HG03159 (cell line): ENCODE measurements at regions not wholly inside any gene's neighbourhood (a gene's known extent, or its start where the extent isn't known, plus 50 kb on each side); places are given as distances from the start of the nearest gene placed in this dataset.
"Not testable (repeated sequence)": the region's sequence is repeated elsewhere in the genome, so short reads cannot be mapped to it uniquely, and the experiment has no call there.

Source experiments
- ATAC-seq: cut with Tn5 transposase; IDR thresholded peaks from one replicate; pipeline ENCODE4 v1.9.1; 2021; ENCODE audit warnings: mild to moderate bottlenecking, moderate library complexity; ENCODE audit not compliant: unreplicated experiment

GRCh38 chrX:1140236-1140681 lies 72.2 kb downstream of the CRLF2 start:
- no peak for ATAC-seq

DNA sequence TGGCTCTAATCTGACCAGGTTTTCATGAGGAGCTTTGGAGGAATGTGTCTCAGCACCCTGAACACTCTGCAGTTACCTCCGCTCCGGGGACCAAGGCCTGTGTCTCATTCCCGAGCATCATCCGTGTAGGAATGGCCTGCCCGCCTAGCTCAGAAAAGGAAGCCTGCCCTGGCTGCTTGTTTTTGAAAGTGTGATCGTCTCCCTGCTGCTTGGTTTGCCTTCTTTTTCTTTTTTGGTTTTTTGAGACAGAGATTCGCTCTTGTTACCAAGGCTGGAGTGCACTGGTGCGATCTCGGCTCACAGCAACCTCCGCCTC lies 73.3 kb downstream of the CRLF2 start:
- no peak for ATAC-seq

DNA sequence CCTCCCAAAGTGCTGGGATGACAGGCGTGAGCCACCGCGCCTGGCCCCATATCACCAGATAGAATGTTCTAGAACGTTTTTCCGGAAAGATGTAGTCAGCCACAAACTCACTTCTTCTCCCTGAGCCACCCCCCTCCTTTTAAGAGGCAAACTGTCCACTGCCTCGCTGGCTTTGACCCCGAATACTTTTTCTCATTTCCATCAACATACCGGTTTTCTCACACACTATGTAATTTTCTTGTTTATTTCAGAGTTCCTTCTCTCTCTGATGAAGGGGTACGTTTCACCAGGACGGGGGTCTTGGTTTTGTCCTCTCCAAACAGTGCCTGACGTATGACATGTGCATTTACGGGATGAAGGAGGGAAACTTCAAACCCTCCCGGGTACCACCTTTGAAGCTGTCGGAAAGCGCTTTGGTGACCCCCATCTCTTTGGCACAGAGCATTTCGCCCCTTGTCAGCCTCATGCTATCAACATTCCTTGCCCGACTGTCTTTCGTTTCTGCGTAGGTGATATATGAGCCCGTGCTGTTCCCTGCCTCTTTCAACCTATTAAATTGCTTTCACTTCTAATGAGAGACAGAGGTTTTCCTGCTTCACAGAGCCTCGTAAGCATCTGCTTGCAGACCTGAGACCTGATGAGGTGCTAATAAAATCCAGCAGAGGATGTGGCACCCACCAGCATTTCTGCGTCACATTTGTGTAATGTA lies 73.8 kb downstream of the CRLF2 start:
- ATAC-seq: no peak

DNA sequence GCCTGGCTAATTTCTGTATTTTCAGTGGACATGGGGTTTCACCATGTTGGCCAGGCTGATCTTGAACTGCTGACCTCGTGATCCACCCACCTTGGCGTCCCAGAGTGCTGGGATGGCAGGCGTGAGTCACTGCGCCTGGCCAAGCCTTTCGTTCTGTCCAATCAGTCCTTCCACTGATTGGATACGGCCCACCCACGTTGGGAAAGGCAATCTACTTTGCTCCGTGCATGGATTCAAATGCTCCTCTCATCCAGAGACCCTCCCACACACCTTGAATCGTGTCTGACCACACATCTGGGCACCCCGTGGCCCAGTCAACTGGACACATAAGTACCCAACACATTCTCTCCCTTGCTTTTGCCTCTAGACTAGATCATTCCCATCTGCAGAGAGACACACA lies 74.9 kb downstream of the CRLF2 start:
- no peak for ATAC-seq

DNA sequence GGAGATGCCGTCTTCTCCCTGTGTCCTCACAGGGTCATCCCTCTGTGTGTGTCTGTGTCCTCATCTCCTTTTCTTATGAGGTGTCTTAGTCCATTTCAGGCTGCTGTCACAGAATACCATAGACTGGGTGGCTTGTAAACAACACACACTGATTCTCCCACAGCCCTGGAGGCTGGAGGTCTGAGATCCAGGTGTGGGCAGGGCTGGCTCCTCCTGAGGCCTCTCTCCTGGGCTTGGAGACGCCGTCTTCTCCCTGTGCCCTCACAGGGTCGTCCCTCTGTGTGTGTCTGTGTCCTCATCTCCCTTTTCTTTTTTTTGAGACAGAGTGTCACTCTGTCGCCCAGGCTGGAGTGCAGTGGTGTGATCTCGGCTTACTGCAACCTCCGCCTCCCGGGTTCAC lies 75.9 kb downstream of the CRLF2 start:
- ATAC-seq: not testable (repeated sequence)

DNA sequence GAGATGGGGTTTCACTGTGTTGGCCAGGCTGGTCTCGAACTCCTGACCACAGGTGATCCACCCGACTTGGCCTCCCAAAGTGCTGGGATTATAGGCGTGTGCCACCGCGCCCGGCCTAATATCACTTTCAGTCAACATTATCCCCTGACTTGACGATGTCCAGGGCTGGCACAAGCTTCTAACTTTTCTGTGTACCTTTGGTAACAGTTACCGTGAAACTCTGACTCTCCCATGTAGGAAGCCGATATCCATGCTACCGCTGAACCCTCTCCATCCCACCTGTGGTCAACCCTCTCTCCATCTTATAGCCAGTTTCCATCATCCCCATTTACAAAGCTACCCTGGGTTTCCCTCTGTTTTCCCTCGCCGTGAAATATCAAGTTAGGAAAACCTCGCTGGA lies 77.5 kb downstream of the CRLF2 start:
- ATAC-seq: no peak

DNA sequence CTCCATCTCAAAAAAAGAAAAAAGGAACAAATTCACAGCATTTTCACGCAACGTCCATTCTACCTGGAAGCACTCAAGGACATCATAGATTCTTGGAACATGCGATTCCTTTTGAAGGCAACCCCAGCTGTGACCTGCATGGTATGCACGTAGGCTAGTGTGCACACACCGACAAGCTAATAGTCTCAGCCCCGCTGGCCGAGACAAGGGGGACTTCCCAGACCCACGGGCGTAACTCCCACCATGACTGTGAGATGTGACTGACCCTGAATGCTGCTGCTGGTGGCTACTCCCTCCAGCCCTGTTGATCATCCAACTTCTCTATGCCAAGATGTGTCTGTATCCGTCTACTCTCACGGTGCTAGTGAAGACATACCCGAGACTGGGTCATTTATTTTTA lies 78.3 kb downstream of the CRLF2 start:
- no peak for ATAC-seq

- ATAC-seq: no peak
Measured at GRCh38 chrX:1126738-1127137, 85.7 kb downstream of the CRLF2 start.

DNA sequence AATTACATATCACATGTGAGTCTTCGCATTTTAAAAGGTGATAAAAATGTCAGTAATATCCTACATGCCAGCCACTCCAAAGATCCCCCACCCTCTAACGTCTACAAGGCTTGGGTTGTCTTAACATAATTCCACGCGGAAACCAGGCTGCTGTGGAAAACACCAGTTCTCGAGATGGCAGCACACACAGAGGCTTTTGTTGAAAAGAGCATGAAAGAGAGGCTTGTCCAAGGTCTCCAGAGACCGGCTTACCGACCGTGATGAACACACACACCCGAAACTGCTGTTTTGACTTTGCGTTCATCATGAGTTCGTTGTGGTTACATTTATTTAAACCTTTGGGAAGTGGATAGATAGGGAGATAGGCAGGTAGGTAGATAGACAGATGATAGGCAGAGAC lies 87.9 kb downstream of the CRLF2 start:
- ATAC-seq: no peak

DNA sequence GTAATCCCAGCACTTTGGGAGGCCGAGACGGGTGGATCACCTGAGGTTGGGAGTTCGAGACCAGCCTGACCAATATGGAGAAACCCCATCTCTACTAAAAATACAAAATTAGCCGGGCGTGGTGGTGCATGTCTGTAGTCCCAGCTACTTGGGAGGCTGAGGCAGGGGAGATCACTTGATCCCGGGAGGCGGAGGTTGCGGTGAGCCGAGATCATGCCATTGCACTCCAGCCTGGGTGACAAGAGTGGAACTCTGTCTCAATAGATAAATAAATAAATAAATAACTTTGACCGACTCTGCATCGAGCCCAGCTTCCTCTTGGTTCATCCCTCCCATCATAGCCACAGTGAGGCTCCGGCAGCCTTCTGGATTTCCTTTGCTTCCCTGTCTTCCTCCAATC lies 89.6 kb downstream of the CRLF2 start:
- ATAC-seq: not testable (repeated sequence)

DNA sequence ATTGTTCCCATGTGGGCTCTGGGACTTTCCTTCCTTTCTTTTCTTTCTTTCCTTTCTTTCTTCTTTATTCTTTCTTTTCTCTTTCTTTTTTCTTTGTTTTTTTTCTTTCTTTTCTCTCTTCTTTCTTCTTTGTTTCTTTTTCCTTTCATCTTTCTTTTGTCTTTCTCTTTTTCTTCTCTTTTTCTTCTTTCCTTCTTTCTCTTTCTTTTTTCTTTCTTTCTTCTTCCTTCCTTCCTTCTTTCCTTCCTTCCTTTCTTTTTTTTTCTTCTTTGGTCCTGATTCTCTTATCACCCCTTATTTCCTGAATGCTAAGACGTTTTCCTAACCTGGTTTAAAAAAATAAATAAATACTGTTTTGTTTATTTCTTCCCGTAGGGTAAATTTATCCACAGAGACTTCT lies 93.2 kb downstream of the CRLF2 start:
- ATAC-seq: no peak

GRCh38 chrX:1118572-1119199 lies 93.8 kb downstream of the CRLF2 start:
- ATAC-seq: no peak

DNA sequence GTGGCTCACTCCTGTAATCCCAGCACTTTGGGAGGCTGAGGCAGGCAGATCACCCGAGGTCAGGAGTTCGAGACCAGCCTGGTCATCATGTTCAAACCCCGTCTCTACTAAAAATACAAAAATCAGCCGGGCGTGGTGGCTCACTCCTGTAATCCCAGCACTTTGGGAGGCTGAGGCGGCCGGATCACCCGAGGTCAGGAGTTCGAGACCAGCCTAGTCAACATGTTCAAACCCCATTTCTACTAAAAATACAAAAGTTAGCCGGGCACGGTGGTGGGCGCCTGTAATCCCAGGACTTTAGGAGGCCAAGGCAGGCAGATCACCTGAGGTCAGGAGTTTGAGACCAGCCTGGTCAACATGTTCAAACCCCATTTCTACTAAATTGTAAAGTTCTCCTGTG lies 97.0 kb downstream of the CRLF2 start:
- ATAC-seq: not testable (repeated sequence)

- ATAC-seq: no peak
Measured at GRCh38 chrX:1112321-1112720, 100.1 kb downstream of the CRLF2 start.

DNA sequence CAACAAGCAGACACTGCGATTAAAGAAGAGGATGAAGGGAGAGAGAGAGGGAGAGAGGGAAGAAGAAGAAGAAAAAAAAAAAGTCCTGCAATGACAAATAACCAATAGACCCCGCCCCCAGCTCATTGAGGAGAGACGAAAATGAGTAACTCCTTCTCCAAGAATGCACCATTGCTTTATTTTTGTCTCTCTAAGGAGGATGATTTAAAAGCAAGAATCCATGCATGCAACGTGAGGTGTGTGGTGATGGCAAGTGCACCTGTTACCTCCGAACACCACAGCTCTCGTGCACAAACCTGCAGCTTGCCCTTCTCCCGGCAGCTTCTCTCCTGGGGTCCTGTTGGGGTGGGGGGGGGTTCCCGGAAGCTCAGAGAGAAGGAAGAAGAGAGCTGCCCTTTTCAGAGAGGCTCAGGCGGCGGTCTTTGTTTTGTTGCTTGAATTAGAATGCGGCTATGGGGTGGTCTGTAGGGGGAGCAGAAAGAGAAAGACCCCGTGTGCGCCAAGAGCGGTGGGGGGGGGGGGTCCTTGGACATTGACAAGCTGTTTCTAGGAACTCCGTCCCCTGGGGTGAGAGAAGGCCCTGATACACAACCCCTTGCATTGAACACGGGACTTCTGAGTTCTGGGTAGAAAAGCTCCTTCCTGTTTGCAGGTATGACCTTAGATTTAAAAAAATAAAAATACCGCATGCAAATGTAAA lies 100.7 kb downstream of the CRLF2 start:
- no peak for ATAC-seq

DNA sequence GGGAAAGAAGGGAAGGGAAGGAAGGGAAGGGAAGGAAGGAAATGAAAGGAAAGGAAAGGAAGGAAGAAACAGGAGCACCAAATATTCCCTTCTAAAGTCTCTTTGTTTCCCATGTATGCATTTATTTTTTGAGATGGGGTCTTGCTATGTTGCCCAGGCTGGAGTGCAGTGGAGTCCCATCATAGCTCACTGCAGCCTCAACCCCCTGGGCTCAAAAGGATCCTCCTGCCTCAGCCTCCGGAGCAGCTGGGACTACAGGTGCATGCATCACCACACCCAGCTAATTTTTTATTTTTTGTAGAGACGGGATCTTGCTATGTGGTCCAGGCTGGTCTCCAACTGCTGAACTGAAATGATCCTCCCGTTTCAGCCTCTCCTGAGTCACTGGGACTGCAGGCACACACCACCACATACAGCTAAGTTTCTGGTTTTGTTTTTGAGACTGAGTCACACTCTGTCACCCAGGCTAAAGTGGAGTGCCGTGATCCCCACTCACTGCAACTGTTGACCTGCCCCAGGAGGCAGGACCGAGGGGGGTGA lies 102.8 kb downstream of the CRLF2 start:
- no peak for ATAC-seq

GRCh38 chrX:1108501-1109445 lies 103.7 kb downstream of the CRLF2 start:
- ATAC-seq: no peak

DNA sequence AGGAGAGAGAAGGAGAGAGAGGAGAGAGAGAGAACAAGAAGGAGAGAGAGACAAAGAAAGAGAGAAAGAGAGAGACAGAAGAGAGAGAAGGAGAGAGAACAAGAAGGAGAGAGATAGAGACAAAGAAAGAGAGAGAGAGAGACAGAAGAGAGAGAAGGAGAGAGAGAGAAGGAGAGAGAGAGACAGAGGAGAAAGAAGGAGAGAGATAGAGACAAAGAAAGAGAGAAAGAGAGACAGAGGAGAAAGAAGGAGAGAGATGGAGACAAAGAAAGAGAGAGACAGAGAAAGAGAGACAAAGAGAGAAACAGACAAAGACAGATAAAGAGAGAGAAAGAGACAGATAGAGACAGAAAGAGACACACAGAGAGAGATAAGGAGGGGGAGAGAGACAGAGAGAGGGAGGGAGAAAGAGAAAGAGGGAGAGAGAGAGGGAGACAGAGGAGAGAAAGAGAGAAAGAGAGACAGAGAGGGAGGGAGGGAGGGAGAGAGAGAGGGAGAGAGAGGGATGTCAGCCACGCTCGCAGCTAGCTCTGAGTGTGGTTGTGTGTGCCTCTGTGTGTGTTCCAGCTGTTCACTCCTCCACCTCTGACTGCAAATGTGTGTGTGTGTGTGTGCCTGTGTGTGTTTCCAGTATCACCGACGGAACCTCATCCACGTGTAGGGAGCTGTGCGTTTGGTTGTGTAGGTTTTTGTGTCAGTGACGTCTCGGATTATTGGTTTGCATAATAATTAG lies 105.8 kb downstream of the CRLF2 start:
- ATAC-seq: no peak

DNA sequence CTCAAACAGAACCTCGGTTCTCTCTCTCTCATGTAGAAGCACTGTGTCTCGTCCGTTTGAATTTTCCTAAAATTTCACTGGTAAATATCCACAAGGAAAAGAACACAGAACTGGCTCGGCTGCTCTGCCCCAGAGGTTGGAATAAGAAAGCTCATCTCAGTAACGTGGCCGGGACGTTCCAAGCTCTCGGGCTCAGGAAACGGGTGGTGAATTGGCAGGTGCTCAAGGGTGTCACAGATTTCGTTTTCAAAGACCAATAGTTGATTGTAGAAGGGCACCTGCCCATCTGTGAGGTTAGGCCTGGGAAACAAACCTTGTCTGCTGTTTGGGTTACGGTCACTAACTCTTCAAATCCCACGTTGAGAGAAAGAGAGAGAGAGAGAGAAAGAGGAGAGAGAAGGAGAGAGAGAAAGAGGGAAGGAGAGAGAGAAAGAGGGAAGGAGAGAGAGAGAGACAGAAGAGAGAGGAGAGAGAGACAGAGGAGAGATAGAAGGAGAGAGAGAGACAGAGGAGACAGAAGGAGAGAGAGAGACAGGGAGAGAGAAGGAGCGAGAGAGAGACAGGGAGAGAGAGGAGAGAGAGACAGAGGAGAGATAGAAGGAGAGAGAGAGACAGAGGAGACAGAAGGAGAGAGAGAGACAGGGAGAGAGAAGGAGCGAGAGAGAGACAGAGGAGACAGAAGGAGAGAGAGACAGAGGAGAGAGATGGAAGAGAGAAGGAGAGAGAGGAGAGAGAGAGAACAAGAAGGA lies 106.6 kb downstream of the CRLF2 start:
- no peak for ATAC-seq

GRCh38 chrX:1105031-1105430 lies 107.4 kb downstream of the CRLF2 start:
- ATAC-seq: not testable (repeated sequence)
